HT1080 (cell line): ENCODE measurements at regions not wholly inside any gene's neighbourhood (a gene's known extent, or its start where the extent isn't known, plus 50 kb on each side); places are given as distances from the start of the nearest gene placed in this dataset.
"Not testable (repeated sequence)": the region's sequence is repeated elsewhere in the genome, so short reads cannot be mapped to it uniquely, and the experiment has no call there.

Source experiments
- DNase-seq: peaks from one replicate; pipeline ENCODE4 v3.0.0-alpha.2; 2015; ENCODE audit warnings: low read depth

GRCh38 chr9:38256461-38256860 is 136.0 kb upstream of the ALDH1B1 start:
- DNase-seq = no peak

- DNase-seq = no peak
Observed at GRCh38 chr9:38255599-38255998, 136.9 kb upstream of the ALDH1B1 start.

GRCh38 chr9:38254756-38255155 is 137.7 kb upstream of the ALDH1B1 start:
- DNase-seq = no peak

GRCh38 chr9:38254151-38254550 is 138.4 kb upstream of the ALDH1B1 start:
- no peak for DNase-seq

- no peak for DNase-seq
Observed at GRCh38 chr9:38253200-38253599, 139.3 kb upstream of the ALDH1B1 start.

GRCh38 chr9:38251036-38251860 is 141.3 kb upstream of the ALDH1B1 start:
- DNase-seq = no peak

GRCh38 chr9:38250279-38251035 is 142.0 kb upstream of the ALDH1B1 start:
- DNase-seq = no peak

- DNase-seq = no peak
Observed at GRCh38 chr9:38249587-38250210, 142.8 kb upstream of the ALDH1B1 start.

GRCh38 chr9:38249049-38249448 is 143.5 kb upstream of the ALDH1B1 start:
- DNase-seq = no peak

GRCh38 chr9:38246833-38247232 is 145.7 kb upstream of the ALDH1B1 start:
- DNase-seq = no peak

GRCh38 chr9:38244971-38245370 is 147.5 kb upstream of the ALDH1B1 start:
- DNase-seq = no peak

- DNase-seq = no peak
Observed at GRCh38 chr9:38243993-38244392, 148.5 kb upstream of the ALDH1B1 start.

GRCh38 chr9:38242151-38242550 is 150.4 kb upstream of the ALDH1B1 start:
- DNase-seq = not testable (repeated sequence)

- DNase-seq = no peak
Observed at GRCh38 chr9:38240051-38240450, 152.5 kb upstream of the ALDH1B1 start.

GRCh38 chr9:38235244-38235643 is 157.3 kb upstream of the ALDH1B1 start:
- no peak for DNase-seq

- DNase-seq = no peak
Observed at GRCh38 chr9:38234479-38235170, 157.9 kb upstream of the ALDH1B1 start.

GRCh38 chr9:38233796-38234355 is 158.6 kb upstream of the ALDH1B1 start:
- no peak for DNase-seq

GRCh38 chr9:38233343-38233742 is 159.2 kb upstream of the ALDH1B1 start:
- no peak for DNase-seq

- DNase-seq = no peak
Observed at GRCh38 chr9:38232895-38233294, 159.6 kb upstream of the ALDH1B1 start.

- no peak for DNase-seq
Observed at GRCh38 chr9:38229504-38230155, 160.6 kb upstream of the SHB start.

GRCh38 chr9:38229104-38229500 is 160.1 kb upstream of the SHB start:
- no peak for DNase-seq
